DMS79 treated with DMSO at 0.1 percent for 48 hours (cell line): ENCODE measurements at regions not wholly inside any gene's neighbourhood (a gene's known extent, or its start where the extent isn't known, plus 50 kb on each side); places are given as distances from the start of the nearest gene placed in this dataset.
"Not testable (repeated sequence)": the region's sequence is repeated elsewhere in the genome, so short reads cannot be mapped to it uniquely, and the experiment has no call there.

Source experiments
- DNase-seq: peaks from one replicate; lab custom pipeline; 2025; lab: John Stamatoyannopoulos, UW

DNA sequence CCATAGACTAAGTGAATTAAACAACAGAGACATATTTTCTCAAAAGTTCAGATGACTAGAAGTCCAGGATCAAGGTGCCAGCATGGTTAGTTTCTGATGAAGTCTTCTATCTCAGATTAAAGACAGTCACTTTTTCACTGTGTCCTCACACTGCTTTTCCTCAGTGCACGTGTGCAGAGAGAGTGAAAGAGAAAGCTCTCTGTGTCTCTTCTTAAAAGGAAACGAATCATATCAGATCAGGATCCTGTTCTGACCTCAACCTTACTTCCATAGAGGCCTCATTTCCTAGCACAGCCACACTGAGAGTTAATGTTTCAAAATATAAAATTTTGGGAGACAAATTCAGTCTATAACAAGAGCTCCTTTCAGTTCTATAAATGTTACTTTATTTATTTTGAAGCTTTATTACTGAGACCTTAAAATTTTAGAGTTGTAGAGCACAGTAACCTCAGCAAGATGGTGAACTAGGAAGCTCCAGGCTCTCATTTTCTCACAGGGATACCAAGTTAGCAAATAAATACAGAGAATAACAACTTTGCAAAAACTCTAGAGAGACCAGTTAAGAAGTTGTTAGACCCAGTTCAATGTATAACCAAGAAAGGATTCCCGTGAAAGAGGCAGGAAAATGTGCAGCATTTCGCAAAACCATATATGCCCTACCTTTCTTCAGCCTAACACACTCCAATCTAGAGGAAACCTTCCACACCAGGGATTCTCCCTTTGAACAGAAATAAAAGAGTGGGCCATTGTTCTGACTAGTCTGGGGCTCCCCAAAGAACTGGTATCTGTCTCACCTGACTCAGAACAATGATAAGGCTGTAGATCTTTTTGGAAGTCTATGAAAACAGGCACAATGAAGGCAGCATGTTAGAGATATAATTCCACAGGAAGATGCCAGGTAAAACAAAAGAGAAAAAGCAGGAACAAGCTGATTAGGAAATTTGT is 372.2 kb downstream of the MRPL39 start:
- no peak for DNase-seq

DNA sequence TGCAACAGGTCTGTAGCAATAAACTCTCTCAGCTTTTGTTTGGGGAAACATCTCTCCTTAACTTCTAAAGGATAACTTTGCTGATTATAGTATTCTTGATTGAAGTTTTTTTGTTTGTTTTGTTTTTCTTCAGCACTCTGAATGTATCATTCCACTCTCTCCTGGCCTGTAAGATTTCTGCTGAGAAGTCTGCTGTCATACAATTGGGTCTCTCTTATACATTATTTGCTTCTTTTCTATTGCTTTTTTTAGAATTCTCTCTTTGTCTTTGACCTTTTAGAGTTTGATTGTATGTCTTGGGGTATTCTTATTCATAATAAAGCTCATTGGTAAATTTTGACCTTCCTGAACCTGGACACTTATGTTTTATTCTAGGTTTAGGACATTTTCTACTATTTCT is 386.3 kb downstream of the MRPL39 start:
- no peak for DNase-seq

DNA sequence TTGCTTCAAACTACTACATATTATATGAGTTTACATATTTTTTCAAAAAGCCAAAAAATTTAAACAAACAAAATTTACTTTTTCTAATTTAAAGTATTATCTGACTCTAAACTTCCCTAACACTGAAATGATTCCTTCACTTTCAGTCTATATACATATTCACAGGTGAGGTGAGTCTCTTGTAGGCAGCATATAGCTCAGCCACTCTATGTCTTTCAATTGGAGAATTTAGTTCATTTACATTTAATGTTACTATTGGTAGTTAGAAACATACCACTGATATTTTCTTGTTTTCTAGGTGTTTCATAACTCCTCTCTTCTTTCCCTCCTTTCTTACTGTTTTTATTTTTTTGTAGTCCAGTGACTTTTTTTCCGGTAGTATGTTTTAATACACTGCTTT is 387.1 kb downstream of the MRPL39 start:
- DNase-seq = no peak

DNA sequence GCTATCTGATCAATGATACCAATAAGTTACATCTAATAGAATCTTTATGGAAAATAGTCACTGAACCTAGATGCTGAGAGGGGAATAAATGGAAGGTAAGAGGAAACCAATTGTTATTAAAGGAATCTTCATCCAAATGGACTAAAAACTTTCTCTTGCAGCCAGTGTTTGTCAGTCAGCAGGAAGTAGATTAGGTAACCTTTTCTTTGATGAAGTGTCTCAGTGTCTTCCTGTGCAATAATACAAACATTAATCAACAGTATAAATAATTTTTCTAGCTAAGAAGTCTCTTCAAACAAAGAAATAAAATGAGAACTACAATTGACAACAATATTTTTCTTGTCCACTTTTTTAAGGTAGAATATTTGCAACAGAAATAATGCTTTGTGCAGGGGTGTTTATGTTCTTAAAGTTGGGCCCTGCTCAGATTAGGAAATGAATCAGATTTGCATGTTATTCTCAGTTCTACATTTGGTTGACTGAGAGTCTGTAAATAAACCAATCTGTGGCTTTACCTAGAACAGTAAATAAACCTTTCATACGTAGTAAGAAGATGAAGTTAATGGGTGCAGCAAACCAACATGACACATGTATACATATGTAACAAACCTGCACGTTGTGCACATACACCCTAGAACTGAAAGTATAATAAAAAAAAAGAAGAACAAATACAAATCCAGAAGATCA is 391.4 kb downstream of the MRPL39 start:
- DNase-seq = no peak

DNA sequence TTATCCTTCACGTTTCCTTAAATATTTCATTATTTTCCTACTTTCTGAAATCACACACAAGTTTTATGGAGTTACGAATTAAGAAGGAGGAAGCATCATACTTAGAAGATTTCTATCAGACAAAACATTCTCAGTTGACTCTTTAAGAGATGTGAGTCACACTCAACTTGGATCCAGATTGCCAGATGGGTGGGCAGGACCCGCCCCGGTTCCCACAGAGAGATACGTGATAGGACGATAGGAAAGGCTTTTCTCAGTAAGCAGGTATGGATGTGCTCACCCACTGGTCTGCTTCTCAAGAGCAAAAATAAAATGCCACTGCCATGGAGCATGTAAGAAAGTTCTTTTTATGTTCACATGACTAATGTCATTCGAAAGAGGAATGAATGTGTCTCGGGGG is 392.6 kb downstream of the MRPL39 start:
- no peak for DNase-seq

DNA sequence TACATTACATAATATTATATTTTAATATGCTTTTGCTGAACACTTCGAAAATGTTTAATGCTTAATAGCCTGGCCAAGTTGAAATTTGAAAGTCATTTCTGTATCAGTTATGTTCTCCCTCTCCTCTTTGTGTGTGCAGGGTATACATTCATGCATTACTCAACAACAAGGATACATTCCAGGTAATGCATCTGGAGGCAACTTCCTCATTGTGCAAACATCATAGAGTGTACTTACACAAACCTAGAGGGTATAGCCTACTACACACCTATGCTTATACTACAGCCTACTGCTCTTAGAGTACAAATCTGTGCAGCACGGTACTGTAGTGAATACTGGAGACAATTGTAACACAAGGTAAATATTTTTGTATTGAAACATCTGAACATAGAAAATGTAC is 407.3 kb downstream of the MRPL39 start:
- no peak for DNase-seq

DNA sequence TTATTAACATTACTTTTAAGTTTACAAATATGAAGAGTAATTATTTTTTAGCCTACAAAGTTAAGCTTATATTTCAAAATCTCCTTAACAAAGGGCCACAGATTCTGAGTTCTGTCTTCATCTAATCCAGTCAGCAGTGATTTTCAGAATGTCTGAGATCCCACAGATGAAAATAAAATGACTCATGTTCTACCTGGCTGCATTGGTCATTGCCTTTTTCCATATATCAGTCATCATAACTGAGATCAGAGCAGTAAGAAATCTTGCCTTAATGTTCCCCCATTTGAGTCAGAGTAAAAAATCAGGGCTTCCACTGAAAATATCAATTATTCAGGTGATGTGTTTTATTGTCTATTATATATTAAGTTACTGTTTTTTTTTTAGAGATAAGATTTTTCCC is 416.1 kb downstream of the MRPL39 start:
- no peak for DNase-seq

DNA sequence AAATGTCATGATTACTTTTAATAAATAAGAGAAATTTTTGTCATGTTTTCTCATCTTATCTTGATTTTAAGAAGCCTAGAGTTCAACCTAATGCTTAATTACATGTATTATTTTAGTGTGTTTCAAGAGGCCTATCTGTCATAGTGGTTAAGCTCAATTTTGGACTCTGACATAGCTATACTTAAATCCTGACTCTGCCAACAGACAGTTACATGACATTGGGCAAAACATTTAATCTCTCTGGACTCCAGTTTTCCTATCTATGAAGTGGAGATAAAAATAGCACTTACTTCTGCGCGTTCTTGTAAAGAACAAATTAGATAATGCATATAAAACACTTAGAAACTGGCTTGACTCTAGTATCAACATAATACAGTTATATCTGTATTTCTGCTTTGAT is 417.8 kb downstream of the MRPL39 start:
- no peak for DNase-seq

DNA sequence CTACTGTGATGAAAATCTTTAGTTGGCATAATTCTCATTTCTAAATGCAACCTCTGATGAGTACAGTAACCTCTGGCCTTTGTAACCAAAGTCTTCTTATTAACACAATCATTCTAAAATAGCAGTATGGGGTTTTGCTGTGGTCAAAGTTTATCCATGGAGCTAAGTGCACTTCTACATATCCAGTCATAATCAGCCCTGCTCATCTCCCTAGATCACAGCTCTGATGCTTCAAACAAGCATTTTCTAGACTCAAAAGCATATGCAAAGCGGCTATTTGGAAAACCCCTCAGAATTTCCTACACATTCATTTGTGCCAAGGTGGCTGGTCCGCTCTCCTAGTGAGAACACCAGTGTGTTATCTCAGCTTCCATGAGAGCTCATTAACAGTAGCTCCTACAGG is 418.6 kb downstream of the MRPL39 start:
- DNase-seq = no peak

DNA sequence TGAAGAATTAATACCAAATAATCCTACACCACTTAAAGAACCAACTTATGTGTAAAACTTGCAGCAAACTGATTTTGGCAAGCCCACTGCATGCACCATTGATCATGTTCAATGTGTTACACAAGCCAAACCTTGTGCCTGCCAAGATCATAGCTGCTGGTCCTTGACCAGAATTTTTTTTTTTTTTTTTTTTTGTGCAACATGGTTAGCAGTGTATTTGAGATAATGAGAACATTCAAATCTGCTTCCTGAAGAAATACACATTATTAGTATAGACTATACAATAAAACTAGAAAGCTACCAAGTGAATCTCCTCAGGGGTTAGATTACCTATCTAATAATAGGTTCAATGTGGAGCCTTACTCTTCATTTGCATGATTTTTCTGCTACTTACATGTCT is 421.0 kb downstream of the MRPL39 start:
- DNase-seq = no peak

DNA sequence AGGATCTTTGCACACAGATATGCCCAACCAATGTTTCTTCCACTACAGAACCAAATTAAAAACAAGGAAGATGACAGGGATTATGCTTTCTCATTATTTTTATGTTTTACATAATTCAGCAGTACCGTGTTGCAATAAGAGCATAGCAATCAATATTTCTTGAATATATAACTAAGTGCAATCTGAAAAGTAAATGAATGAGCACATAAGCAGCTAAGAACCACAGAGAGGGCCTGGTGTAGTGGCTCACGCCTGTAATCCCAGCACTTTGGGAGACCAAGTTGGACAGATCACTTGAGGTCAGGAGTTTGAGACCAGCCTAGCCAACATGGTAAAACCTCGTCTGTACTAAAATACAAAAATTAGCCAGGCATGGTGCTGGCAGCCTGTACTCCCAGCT is 423.7 kb downstream of the MRPL39 start:
- DNase-seq = no peak

DNA sequence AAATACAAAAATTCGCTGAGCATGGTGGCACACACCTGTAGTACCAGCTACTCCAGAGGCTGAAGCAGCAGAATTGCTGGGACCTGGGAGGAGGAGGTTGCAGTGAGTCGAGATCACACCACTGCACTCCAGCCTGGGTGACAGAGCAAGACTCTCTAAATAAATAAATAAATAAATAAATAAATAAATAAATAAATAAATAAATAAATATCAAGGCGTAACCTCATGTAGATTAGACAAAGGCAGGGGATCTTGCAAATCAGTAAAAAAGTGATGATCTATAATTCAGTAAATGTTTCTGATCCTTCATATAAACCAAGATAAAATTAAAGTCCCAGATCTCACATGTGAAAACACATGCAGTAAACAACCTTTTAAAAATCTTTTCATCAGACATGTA is 425.6 kb downstream of the MRPL39 start:
- not testable (repeated sequence) for DNase-seq

DNA sequence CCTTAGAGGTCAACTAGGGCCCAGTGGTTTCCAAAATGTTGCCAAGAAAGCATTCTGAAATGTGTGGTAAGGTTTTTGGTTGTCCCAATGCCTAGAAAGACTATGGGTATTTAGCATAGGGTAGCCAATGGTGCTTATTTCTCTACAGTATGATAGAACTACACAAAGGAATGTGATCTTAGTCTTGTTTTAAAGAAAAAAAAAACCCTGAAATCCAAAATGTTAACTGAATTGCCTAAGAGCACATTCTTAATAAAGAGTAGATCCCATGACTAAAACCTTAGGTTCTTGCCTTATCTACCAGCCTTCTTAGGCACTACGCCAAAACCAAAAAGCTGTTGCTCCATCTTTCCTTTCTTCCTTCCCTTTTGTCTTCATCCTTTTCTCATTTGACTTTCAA is 428.2 kb downstream of the MRPL39 start:
- no peak for DNase-seq

DNA sequence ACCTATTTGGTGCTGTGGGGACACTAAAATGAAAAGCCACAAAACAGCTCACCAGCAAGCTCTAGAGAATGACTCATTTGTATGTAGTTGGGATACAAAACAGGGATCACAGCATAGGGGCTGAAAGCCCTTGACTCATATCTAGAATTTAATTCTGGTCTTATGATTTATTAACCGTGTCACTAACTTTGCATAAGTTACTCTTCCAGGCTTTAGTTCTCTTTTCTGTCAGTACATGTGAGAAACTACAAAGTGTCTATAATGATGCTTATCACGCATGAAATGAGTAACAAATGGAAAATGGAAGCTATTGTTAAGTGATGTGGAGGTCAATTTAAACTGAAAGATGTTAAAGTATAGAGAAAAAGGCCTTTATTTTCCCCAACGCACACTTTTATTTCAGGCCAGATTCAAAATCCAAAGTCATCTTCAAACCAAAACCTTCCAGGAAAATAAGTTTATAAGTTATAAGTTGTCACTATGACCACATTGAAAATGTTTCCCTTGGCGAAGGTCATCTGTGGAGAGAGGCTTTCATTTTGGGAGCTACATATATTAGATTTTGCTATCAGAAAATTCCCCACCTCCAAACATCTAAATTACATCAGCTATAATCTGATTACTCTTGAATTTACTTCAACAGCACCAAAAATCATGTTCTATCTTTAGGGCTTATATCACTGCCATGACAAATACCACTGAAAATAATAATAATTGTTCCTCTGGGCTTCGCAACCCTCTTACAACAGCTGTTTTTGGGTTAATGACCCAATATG is 430.5 kb downstream of the MRPL39 start:
- DNase-seq = no peak

DNA sequence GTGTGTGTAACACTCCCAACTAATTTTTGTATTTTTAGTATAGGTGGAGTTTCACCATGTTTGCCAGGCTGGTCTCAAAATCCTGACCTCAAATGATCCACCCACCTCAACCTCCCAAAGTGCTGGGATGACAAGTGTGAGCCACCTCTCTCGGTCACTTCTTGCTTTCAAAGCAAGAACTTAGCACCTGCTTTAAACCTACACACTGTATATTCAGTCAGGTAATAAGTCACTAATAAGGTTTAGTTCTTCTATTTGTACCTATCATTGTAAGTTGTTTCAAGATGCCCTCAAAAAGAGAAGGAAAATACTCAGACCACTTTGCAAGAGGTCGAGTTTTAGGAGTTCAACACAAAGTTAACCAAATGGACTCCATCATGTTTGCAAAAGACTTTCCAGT is 431.3 kb downstream of the MRPL39 start:
- no peak for DNase-seq

DNA sequence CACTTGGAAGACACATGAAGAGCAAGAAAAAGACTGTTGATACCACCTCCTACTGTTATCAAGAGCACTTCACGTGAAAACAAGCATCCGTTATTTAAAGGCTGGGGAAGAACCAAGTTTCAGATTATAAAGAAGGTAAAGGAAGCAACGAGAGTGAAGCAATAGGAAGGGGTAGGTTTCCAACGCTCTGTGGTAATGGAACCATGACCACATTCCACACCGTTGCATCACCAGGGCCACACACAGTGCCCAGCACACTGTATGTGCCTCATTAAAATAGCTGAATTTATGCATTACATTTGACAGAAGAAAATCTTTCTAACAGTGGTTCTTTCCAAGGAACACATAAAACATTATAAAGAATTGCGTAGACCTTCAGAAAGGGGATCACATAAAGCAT is 435.8 kb downstream of the MRPL39 start:
- no peak for DNase-seq

DNA sequence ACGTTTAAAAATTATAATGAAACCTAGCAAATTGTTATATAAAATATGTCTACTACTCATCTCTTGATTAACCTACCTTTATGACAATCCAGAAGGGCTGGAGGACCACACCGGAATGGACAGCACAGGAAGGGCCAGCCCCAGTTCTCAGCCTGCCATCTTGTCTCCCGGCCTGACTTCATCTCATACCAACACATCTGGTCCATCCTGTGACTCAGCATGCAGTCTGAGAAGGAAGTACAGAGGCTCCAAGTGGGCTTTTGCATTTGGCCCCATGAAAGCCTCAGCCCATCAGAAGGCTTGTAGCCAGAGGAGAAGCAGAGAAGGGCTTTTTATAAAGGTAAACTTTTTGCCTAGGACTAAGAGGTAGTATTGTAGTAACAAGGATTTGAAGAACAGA is 436.6 kb downstream of the MRPL39 start:
- no peak for DNase-seq

DNA sequence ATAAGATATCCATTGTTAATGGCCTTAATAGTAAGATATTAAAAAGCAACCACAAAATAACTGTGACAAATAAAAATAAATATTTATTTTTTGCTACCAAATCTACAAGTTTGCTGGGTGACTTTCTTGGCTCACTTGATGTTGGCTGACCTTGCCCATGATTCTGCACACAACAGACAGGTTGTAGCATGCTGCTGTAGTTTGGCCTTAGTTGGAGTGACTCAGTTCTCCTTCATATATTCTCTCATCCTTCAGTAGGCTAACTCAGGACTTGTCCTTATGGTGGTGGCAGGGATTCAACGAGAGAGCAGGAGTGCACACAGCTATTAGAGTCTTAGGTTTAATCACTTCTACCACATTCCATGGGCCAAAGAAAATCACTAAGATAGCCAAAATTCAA is 437.9 kb downstream of the MRPL39 start:
- no peak for DNase-seq

DNA sequence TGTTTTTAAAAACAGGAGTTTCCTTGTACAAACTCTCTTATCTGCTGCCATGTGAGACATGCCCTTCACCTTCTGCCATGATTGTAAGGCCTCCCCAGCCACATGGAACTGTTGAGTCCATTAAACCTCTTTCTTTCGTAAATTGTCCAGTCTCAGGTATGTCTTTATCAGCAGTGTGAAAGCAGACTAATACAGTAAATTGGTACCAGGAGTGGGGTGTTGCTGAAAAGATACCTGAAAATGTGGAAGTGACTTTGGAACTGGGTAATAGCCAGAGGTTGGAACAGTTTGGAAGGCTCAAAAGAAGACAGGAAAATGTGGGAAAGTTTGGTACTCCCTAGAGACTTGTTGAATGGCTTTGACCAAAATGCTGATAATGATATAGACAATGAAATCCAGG is 440.4 kb downstream of the MRPL39 start:
- not testable (repeated sequence) for DNase-seq

DNA sequence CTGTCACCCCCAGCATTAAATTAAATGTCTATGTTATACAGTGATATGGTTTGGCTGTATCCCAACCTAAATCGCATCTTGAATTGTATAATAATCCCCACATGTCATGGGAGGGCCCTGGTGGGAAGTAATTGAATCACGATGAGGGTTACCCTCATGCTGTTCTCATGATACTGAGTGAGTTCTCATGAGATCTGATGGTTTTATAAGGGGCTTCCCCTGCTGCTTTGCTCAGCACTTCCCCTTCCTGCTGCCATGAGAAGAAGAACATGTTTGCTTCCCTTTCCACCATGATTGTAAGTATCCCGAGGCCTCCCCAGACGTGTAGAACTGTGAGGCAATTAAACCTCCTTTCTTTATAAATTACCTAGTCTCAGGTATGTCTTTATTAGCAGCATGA is 445.7 kb downstream of the MRPL39 start:
- no peak for DNase-seq

DNA sequence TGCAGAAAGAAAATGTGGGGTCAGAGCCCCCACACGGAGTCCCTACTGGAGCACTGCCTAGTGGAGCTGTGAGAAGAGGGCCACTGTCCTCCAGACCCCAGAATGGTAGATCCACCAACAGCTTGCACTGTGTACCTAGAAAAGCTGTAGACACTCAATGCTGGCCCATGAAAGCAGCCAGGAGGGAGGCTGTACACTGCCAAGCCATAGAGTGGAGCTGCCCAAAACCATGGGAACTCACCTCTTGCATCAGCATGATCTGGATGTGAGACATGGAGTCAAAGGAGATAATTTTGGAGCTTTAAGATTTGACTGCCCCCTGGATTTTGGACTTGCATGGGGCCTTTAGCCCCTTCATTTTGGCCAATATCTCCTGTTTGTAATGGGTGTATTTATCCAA is 452.3 kb downstream of the MRPL39 start:
- DNase-seq = not testable (repeated sequence)

DNA sequence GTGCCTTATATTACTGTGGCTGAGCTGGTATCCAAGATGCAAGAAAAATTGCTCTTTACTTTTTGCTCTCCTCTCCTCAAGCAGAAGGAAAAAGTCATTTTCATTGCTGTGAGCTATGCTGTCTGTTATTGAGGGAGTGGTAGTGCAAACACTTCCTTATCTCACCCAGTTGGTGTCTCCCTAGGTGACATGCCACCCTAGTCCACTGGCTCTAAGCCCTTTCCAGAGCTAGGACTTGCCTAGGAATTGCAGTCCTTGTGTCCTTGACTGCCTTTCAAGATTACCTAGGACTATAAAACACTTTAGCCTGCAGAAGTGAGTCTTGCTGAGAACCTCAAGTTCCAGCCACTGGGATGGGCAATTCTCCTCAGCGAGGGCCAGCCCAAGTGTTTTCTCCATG is 458.3 kb downstream of the MRPL39 start:
- DNase-seq = no peak

DNA sequence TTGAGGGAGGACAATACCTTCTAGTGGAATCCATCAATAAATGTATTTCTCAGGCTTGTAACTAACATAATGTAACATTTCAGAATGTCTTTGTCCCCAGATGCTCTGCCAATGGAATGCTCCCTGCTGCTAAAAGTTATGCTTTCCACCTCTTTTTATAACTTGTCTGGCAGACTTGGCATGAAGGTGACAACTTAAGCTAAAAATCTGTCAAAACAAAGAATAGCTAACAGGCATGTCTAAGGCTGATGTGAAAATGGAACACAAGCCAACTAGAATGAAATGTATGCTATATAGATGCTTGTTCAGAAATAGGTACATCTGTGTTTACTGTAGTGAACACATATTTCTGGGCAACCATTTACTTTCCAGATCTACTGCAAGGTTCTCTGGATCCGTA is 467.9 kb downstream of the MRPL39 start:
- no peak for DNase-seq
